ENCODE measurements at regions not wholly inside any gene's neighbourhood (a gene's known extent, or its start where the extent isn't known, plus 50 kb on each side); places are given as distances from the start of the nearest gene placed in this dataset.

DNA sequence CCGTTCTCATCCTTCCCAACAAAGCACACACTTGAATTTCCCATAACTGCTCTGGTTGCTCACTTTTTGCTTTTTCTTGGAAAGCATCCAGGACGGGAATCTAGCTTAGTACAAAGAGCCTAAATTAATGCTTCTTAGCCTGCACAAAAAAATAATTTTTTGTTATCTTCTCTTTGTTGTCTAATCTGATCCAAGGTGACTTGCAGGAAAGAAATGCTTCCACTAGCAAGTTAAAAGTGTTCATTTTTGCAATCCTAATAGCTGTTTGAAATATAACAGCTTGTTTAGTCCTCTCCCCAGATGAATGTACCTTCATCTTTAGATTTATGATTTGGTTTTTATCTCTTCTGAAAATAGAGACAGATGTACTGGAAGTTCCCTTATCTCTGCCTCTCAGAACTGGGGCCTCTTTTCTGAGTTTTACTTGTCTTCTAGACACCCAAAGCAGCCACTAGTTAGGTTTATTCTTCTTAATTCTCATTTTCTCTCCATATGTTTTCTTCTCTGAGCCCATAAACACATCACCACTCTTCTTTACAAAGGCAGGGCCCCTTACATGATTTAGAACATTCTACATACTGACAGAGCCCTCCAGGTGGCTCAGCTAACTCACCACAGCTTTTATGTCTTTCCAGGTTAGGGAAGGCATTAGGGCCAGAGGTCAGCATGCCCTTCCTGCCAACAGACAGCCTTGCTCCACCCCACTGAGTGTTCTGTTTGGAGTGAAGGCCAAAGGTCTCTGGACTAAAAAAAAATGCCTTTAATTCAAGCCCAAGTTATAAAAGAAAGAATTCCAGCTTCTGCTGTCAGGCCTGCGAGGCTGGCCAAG lies 74.7 kb upstream of the MAP4K3 start (continued):
- no peak for TF ChIP-seq ZBTB11 (CRISPR knock-in tag; IDR thresholded peaks at IDR 0.05)
- TF ChIP-seq SREBF2 (IDR thresholded peaks at IDR 0.05; ENCODE audit: low read length) = no peak
- TF ChIP-seq RUNX3 (IDR thresholded peaks at IDR 0.05; ENCODE audit: low read length) = no peak

- peaks cover 16% of the 10 kb centered on the region for H3K4me1 ChIP-seq (ENCODE audit: control insufficient read depth, insufficient read depth, low read length)
- no peak overlapping the region for H3K9ac ChIP-seq (ENCODE audit: control insufficient read depth, insufficient read depth, low read length)
- BruUV-seq (replicated peaks) = no TSS peak
- ATAC-seq (no peak), DNase-seq (ENCODE audit: low read depth, low spot score) (no peak), FAIRE-seq (no peak)
- WGBS (ENCODE audit: insufficient coverage, insufficient replicate concordance, low lambda C conversion rate, missing lambda C conversion rate) = 83% methylated on average over 7 of the region's 7 CpGs
- H3K27me3 ChIP-seq (replicated peaks in 1 of 2; ENCODE audit: control insufficient read depth in 2 of 2, insufficient read depth in 2 of 2, low read length in 1 of 2) = no peaks in the 10 kb centered on the region; a peak in 1 of 4 replicates
- ChIA-PET CTCF (interaction anchor here (0.6 to 0.9 kb wide), 4 partner anchors 12 to 472 kb away, joined by 3 read pairs; no protein-coding TSS in a partner anchor), RAD21 (ENCODE audit: unreplicated experiment) (interaction anchor here (1.3 kb wide), 1 partner anchor 218 kb away, joined by 4 read pairs; no protein-coding TSS in a partner anchor), SMC1A (ENCODE audit: uncharacterized antibody, unreplicated experiment) (interaction anchor here (1.7 kb wide), 1 partner anchor 133 kb away, joined by 4 read pairs; no protein-coding TSS in a partner anchor), POLR2A (no interaction called here)
- no peak overlapping the region for H2AFZ ChIP-seq (ENCODE audit: control insufficient read depth, low read depth, low read length)
- H4K20me1 ChIP-seq (ENCODE audit: control insufficient read depth, insufficient read depth) = no peaks in the 10 kb centered on the region
- H3K4me2 ChIP-seq (ENCODE audit: control insufficient read depth, insufficient read depth) = no peak overlapping the region
- intact Hi-C loops (cut with micrococcal nuclease; ENCODE audit: unreplicated experiment) (loop anchor here (2.0 kb wide), 1 partner anchor 218 kb away; no protein-coding TSS in a partner anchor), in situ Hi-C loops (cut with MboI) (no loop called here)
- no peak overlapping the region for H3K4me3 ChIP-seq
- no peaks in the 10 kb centered on the region for H3K79me2 ChIP-seq (ENCODE audit: control insufficient read depth, insufficient read depth, low read length)
- no peaks in the 10 kb centered on the region for H3K9me3 ChIP-seq (replicated peaks; ENCODE audit: control insufficient read depth, insufficient read depth, low read length)
- no peaks in the 10 kb centered on the region for H3K36me3 ChIP-seq (ENCODE audit: control insufficient read depth in 2 of 2, insufficient read depth in 2 of 2, low read length in 1 of 2)
- H3K27ac ChIP-seq (ENCODE audit: control insufficient read depth, insufficient read depth) = no peak overlapping the region
- TF ChIP-seq POLR2AphosphoS5 (IDR thresholded peaks at IDR 0.05; ENCODE audit: low read length) = no peak
- no peak for TF ChIP-seq FOXK2 (IDR thresholded peaks at IDR 0.05)
- no peak for TF ChIP-seq ZNF217 (IDR thresholded peaks at IDR 0.05)
- TF ChIP-seq STAT1 (conservative IDR thresholded peaks at IDR 0.05) = no peak
- TF ChIP-seq RB1 (IDR thresholded peaks at IDR 0.05; ENCODE audit: borderline replicate concordance) = no peak
- TF ChIP-seq HDAC2 (IDR thresholded peaks at IDR 0.05) = no peak
- TF ChIP-seq KDM1A (IDR thresholded peaks at IDR 0.05; ENCODE audit: borderline replicate concordance) = no peak
- TF ChIP-seq HDGF (IDR thresholded peaks at IDR 0.05) = no peak
- no peak for TF ChIP-seq IKZF2 (IDR thresholded peaks at IDR 0.05)
- TF ChIP-seq RCOR1 (conservative IDR thresholded peaks at IDR 0.05; ENCODE audit: low read depth, low read length) = no peak
- TF ChIP-seq, protein P1, sequence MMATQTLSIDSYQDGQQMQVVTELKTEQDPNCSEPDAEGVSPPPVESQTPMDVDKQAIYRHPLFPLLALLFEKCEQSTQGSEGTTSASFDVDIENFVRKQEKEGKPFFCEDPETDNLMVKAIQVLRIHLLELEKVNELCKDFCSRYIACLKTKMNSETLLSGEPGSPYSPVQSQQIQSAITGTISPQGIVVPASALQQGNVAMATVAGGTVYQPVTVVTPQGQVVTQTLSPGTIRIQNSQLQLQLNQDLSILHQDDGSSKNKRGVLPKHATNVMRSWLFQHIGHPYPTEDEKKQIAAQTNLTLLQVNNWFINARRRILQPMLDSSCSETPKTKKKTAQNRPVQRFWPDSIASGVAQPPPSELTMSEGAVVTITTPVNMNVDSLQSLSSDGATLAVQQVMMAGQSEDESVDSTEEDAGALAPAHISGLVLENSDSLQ (IDR thresholded peaks at IDR 0.05) = no peak
- TF ChIP-seq ZNF384 (IDR thresholded peaks at IDR 0.05; ENCODE audit: borderline replicate concordance, low read depth, low read length) = no peak
- TF ChIP-seq ZNF207 (IDR thresholded peaks at IDR 0.05; ENCODE audit: borderline replicate concordance) = no peak
- TF ChIP-seq BRCA1 (IDR thresholded peaks at IDR 0.05; ENCODE audit: low read depth, low read length) = no peak
- no peak for TF ChIP-seq PML (IDR thresholded peaks at IDR 0.05; ENCODE audit: low read length)
Observed at GRCh38 chr2:39512434-39512935, 75.4 kb upstream of the MAP4K3 start.
